HG03095 (cell line): ENCODE measurements at regions not wholly inside any gene's neighbourhood (a gene's known extent, or its start where the extent isn't known, plus 50 kb on each side); places are given as distances from the start of the nearest gene placed in this dataset.
A peak's percentile ranks its signal among the peaks of the same experiment; 100 is the strongest.

ENCODE experiments used
- ATAC-seq: cut with Tn5 transposase; IDR thresholded peaks from one replicate; pipeline ENCODE4 v1.9.1; 2021; ENCODE audit warnings: moderate library complexity; ENCODE audit not compliant: unreplicated experiment

DNA sequence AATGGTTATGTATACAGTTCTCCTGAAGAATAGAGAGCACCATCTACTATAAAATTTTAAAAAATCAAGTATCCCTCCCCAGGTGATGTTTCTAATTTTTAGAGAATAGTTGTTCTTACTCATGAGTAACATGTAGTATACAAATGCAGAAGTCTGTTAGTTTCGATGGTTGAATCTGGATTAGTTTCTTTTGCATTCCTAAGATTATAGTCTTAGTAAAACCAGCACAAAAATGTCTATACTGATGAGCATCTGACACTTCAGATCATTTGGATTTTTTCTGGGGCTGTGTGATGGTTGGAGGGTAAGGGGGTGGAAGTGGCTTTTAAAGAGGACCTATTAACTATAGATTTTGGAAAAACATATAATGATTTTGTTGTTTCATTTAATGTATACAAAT is 167.3 kb upstream of the SGO1 start:
- ATAC-seq, result no peak

DNA sequence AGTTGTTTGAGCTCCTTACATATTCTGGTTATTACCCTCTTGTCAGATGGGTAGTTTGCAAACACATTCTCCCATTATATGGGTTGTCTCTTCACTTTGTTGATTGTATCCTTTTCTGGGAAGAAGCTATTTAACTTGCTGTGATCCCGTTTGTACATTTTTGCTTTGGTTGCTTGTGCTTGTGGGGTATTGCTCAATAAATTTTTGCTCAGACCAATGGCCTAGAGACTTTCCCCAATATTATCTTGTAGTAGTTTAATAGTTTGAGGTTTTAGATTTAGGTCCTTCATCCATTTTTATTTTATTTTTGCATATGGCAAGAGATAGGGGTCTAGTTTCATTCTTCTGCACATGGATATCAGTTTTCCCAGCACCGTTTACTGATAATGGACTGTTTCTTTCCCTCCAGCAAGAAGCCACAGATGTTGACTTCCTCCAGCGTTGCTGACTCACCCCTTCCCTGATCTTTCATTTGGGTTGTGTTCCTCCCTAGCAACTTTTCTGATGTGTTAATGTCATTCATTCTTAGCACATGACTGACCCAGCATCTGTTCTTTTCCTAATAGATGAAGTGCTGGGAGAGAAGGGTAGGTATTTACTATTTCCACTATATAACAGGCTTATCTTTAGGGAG is 166.7 kb upstream of the SGO1 start:
- no peak for ATAC-seq

DNA sequence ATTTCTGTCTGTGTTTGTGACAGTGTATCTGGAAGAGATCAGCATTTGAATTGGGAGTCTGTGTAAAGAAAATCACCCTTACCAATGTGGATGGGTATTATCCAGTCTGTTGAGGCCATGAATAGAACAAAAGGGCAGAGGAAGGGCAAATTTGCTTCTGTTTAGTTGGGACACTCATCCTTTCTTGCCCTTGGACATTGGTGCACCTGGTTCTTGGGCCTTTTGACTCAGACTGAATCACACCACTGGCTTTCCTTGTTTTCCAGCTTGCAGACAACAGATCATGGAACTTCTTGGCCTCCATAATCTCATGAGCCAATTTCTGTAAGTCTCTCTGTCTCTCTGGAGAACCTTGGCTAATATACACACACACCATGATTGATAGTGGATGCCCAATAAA is 164.4 kb upstream of the SGO1 start:
- ATAC-seq, result no peak

GRCh38 chr3:20346916-20347315 is 160.9 kb upstream of the SGO1 start:
- no peak for ATAC-seq

- no peak for ATAC-seq
These were observed 160.4 kb upstream of the SGO1 start for GRCh38 chr3:20346369-20346768.

- ATAC-seq, result no peak
These were observed 158.5 kb upstream of the SGO1 start for GRCh38 chr3:20344400-20344959.

- no peak for ATAC-seq
These were observed 157.8 kb upstream of the SGO1 start for GRCh38 chr3:20343790-20344189.

DNA sequence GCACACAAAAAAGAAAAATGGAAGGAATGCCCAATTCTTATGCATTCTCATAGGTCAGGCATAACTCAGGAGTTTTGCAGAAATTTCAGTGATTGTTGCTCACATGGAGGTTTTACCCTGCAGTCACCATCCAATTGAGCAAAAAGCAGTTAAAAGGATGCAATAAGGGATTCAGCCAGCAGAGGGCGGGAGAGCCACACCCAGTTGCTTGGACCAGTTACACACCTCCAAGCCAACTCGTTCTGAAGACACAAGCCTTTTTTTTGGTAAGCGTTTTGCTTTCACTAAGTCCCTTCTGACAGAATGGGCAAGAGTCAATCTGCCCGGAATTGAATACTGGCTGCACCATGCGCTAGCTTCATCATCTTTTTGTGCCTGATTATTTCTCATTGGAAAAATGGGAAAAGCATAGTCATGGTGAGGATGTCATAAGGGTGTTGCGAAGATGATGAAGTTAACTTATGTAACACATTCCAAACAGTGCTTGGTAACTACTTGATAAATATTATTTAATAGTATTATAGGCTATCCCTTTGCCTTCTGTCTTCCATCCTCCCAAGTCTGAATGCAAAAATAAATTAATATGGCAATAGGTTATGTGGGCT is 154.4 kb upstream of the SGO1 start:
- peak; percentile 95 for ATAC-seq

- ATAC-seq, result no peak
These were observed 150.6 kb upstream of the SGO1 start for GRCh38 chr3:20336572-20336971.

- ATAC-seq, result no peak
These were observed 148.8 kb upstream of the SGO1 start for GRCh38 chr3:20334842-20335241.

DNA sequence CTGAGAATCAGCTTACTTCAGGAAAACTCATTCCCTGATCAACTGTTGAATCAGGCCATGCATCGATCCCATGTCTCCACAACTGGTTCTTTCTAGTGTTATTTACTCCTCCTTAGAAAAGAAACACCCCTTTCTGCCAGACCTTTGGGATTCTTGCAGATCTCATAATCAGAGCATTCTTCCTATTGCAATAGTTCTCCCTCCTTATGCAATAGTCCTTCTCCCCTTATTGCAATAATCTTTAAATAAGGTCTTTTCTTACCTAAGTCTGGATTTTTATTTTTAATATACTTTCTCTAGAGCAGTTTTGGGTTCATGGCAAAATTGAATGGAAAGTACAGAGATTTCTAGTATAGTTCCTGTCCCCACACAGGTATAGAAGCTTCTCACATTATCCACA is 141.9 kb upstream of the SGO1 start:
- no peak for ATAC-seq

GRCh38 chr3:20326541-20326940 is 140.5 kb upstream of the SGO1 start:
- ATAC-seq, result no peak

- no peak for ATAC-seq
These were observed 139.6 kb upstream of the SGO1 start for GRCh38 chr3:20325563-20325962.

- peak; percentile 99 for ATAC-seq
These were observed 138.9 kb upstream of the SGO1 start for GRCh38 chr3:20324664-20325478.

GRCh38 chr3:20323307-20323927 is 137.4 kb upstream of the SGO1 start:
- no peak for ATAC-seq

DNA sequence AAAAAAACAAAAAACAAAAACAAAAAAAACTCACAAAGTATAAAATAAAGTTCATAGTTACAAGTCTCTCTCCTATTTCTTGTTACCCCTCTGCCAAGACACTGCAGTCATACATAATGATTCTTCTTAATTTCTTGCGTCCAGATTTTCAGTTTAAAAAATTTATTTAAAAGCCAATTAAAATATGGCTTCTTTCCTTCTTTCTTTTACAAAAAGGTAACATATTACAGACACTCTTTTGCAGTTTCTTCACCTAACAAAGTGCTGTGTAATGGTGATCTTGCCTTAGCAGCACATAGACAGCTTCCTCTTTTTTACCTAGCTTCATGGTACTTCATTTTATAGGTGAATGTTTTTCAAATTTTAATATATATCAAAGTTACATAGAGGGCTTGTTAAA is 136.1 kb upstream of the SGO1 start:
- ATAC-seq, result no peak

DNA sequence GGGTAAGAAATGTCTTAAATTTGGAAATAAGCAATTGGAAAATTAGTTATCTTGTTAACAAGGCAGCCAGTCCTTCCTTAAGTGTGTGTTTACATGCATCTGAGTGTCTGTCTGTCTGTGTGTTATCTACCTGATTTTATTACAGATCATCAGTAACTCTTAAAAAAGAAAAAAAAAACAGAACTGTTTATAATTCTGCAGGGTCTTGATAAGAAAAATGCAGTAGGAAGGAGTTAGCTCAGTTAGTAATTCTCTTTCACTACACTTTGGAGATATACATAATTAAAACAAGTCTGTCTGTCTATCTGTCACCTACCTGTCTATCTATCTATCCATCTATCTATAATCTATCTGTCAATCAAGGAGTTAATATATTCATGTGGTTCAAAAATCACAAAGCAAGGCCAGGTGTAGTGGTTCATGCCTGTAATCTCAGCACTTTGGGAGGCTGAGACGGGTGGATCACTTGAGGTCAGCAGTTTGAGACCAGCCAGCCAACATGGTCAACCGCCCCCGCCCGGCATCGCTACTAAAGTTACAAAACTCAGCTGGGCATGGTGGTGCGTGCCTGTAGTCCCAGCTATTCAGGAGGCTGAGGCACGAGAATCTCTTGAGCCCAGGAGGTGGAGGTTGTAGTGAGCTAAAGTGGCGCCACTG is 135.5 kb upstream of the SGO1 start:
- ATAC-seq, result no peak

DNA sequence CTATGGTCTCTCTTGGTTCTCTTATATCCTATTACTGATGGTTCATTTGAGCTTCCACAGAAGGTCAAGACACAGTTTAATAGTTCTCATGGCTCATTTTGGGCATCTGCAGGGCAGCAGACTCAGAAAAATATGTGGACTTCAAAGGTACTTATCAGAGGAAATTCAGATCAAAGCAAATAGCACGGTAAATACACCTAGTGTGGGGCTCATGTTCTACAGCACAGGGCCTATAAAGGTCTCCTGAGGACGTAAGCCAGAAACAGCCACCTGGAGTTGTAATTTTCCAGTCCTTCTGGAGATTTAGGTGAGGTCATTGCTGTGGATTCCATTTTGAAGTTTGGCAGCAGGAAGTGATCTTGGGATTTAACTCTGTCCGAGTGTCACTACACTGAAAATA is 134.5 kb upstream of the SGO1 start:
- no peak for ATAC-seq

DNA sequence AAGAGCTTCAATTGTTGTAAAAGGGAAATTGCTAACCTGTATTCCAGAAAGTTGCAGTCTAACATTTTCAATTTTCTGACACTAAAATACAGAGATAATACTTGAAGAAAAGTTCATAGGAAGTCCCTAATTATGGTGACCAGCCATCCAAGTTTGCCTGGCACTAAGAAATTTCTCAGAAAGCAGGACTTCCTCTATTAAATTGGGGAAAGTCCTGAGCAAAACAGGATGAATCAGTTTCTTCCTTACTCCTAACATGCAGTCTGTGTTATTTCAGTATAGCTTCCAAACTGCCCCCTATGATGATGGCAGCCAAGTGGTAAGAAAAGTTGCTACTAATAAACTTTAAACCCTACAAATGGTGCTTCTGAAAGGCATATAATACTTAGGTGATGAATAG is 133.5 kb upstream of the SGO1 start:
- no peak for ATAC-seq

DNA sequence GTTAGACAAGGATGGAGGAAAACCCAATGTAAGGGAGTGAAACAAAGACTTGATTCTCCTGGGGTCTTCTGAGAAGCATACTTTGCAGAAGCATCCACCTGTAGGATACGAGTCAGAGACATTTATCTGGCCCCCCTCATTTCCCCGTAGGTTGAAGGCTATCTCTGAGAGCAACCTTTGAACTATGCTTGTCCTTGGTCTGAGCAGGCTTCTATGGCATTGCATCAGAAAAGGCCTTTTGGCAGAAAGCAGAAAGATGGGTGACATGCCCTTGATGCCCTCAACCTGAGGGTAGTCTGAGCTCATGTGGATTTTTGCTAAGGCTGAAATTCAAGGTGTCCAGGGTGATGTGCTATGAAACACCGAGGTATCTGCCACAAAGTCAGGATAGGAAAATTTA is 131.6 kb upstream of the SGO1 start:
- no peak for ATAC-seq

GRCh38 chr3:20316238-20316637 is 130.2 kb upstream of the SGO1 start:
- no peak for ATAC-seq
